GM23338 (cell line): ENCODE measurements at regions not wholly inside any gene's neighbourhood (a gene's known extent, or its start where the extent isn't known, plus 50 kb on each side); places are given as distances from the start of the nearest gene placed in this dataset.

ENCODE experiments used
- ATAC-seq: fragments of 200-7000 bp; cut with Tn5 transposase; 3 replicates; pipeline ENCODE4 v1.9.1; 2020
- DNase-seq: peaks from one replicate; pipeline ENCODE4 v3.0.0-alpha.2; 2015; ENCODE audit warnings: low spot score
- H2AFZ ChIP-seq: fragments of 200-600 bp; sonication (generic); 2 replicates; pipeline ENCODE4 v1.8.0; 2016; ENCODE audit warnings: antibody characterized with exemption, mild to moderate bottlenecking, moderate library complexity
- H3F3A ChIP-seq: fragments of 200-600 bp; sonication (generic); replicated peaks from 2 replicates; pipeline ENCODE4 v1.8.0; 2017; ENCODE audit warnings: antibody characterized with exemption, mixed run types, low read depth
- H3K27ac ChIP-seq: fragments of 200-600 bp; sonication (generic); 2 replicates; pipeline ENCODE4 v1.6.1; 2016; ENCODE audit warnings: low read depth
- H3K27me3 ChIP-seq: fragments of 200-600 bp; sonication (generic); 2 replicates; pipeline ENCODE4 v1.8.0; 2016; ENCODE audit warnings: mild to moderate bottlenecking, mixed run types, moderate library complexity; ENCODE audit not compliant: insufficient read depth
- H3K36me3 ChIP-seq: fragments of 200-600 bp; sonication (generic); 2 replicates; pipeline ENCODE4 v1.8.0; 2016; ENCODE audit warnings: mild to moderate bottlenecking; ENCODE audit not compliant: insufficient read depth
- H3K4me1 ChIP-seq: fragments of 200-600 bp; sonication (generic); 2 replicates; pipeline ENCODE4 v1.8.0; 2016; ENCODE audit warnings: mild to moderate bottlenecking, moderate library complexity; ENCODE audit not compliant: insufficient read depth
- H3K4me2 ChIP-seq: fragments of 200-600 bp; sonication (generic); 2 replicates; pipeline ENCODE4 v1.7.1; 2017; ENCODE audit warnings: mixed run types
- H3K4me3 ChIP-seq: fragments of 200-600 bp; sonication (generic); 2 replicates; pipeline ENCODE4 v1.6.1; 2016; ENCODE audit warnings: mixed run types
- H3K79me2 ChIP-seq: fragments of 200-600 bp; sonication (generic); replicated peaks from 2 replicates; pipeline ENCODE4 v1.8.0; 2017; ENCODE audit warnings: mild to moderate bottlenecking; ENCODE audit not compliant: insufficient read depth
- H3K9me2 ChIP-seq: fragments of 200-600 bp; sonication (generic); 2 replicates; pipeline ENCODE4 v1.8.0; 2017; ENCODE audit not compliant: insufficient read depth
- H4K20me1 ChIP-seq: fragments of 200-600 bp; sonication (generic); replicated peaks from 2 replicates; pipeline ENCODE4 v1.8.0; 2017; ENCODE audit warnings: mild to moderate bottlenecking; ENCODE audit not compliant: insufficient read depth
- H3K27ac Mint-ChIP-seq: 2 replicates; pipeline ENCODE4 v1.8.0; 2020; ENCODE audit warnings: inconsistent platforms, mild to moderate bottlenecking, moderate library complexity, mixed read lengths
- H3K27me3 Mint-ChIP-seq: 3 replicates; pipeline ENCODE4 v1.8.0; 2022; ENCODE audit warnings: low read depth, mild to moderate bottlenecking, moderate library complexity, mixed read lengths, inconsistent platforms; ENCODE audit not compliant: insufficient read depth, poor library complexity
- H3K36me3 Mint-ChIP-seq: 3 replicates; pipeline ENCODE4 v1.8.0; 2021; ENCODE audit warnings: low read depth, mild to moderate bottlenecking, inconsistent platforms, moderate library complexity, mixed read lengths
- H3K4me1 Mint-ChIP-seq: 3 replicates; pipeline ENCODE4 v1.8.0; 2020; ENCODE audit warnings: mild to moderate bottlenecking, inconsistent platforms, mixed read lengths
- H3K4me3 Mint-ChIP-seq: 3 replicates; pipeline ENCODE4 v1.8.0; 2021; ENCODE audit warnings: moderate library complexity, mild to moderate bottlenecking, inconsistent platforms, mixed read lengths
- H3K9me3 Mint-ChIP-seq: 3 replicates; pipeline ENCODE4 v1.8.0; 2020; ENCODE audit warnings: moderate library complexity, mild to moderate bottlenecking, inconsistent platforms, mixed read lengths
- CREB1 ChIP-seq: fragments of 250-450 bp; sonication (Bioruptor Pico); IDR thresholded peaks from 2 replicates; pipeline ENCODE4 v1.5.0; 2020; ENCODE audit warnings: low read depth, mild to moderate bottlenecking, moderate library complexity
- EZH2 ChIP-seq: fragments of 200-600 bp; sonication (generic); IDR thresholded peaks from one replicate; pipeline ENCODE4 v1.8.0; 2017; ENCODE audit warnings: antibody characterized with exemption, mild to moderate bottlenecking, low read depth; ENCODE audit not compliant: unreplicated experiment
- EZH2phosphoT487 ChIP-seq: fragments of 200-600 bp; sonication (generic); IDR thresholded peaks from one replicate; pipeline ENCODE4 v1.8.1; 2018; ENCODE audit warnings: antibody characterized with exemption; ENCODE audit not compliant: unreplicated experiment
- JUNB ChIP-seq: IDR thresholded peaks from one replicate; pipeline ENCODE4 v1.6.1; 2016; ENCODE audit warnings: antibody characterized with exemption; ENCODE audit not compliant: unreplicated experiment
- NANOG ChIP-seq: IDR thresholded peaks from 2 replicates; pipeline ENCODE4 v1.6.1; 2016; ENCODE audit warnings: antibody characterized with exemption, borderline replicate concordance
- POLR2AphosphoS5 ChIP-seq: IDR thresholded peaks from 2 replicates; pipeline ENCODE4 v1.6.1; 2016; ENCODE audit warnings: antibody characterized with exemption, low read depth
- STAT1 ChIP-seq: IDR thresholded peaks from one replicate; pipeline ENCODE4 v1.6.1; 2016; ENCODE audit warnings: antibody characterized with exemption; ENCODE audit not compliant: unreplicated experiment
- ZNF114 ChIP-seq: fragments of 250-450 bp; sonication (Bioruptor Pico); IDR thresholded peaks from 2 replicates; pipeline ENCODE4 v1.5.0; 2020; ENCODE audit warnings: mild to moderate bottlenecking, moderate library complexity
- ZNF331 ChIP-seq: fragments of 250-450 bp; sonication (Bioruptor Pico); IDR thresholded peaks from 2 replicates; pipeline ENCODE4 v1.5.0; 2020; ENCODE audit warnings: low read depth, mild to moderate bottlenecking, moderate library complexity
- TF ChIP-seq, protein P1 (sequence below), 2 experiments: fragments of 200-600 bp in 1 of 2; sonication (generic) in 1 of 2; conservative IDR thresholded peaks; 2 replicates each; pipeline versions ENCODE4 v1.5.1 to v1.6.1; 2016 to 2017; ENCODE audit warnings: antibody characterized with exemption in 2 of 2, low read depth in 2 of 2, mild to moderate bottlenecking in 2 of 2, moderate library complexity in 1 of 2
- TF ChIP-seq, protein P2 (sequence below): IDR thresholded peaks from one replicate; pipeline ENCODE4 v1.6.1; 2018; ENCODE audit warnings: antibody characterized with exemption; ENCODE audit not compliant: unreplicated experiment
- TF ChIP-seq, protein P3 (sequence below): fragments of 250-450 bp; sonication (Bioruptor Pico); IDR thresholded peaks from 2 replicates; pipeline ENCODE4 v1.5.0; 2020; ENCODE audit warnings: mild to moderate bottlenecking, moderate library complexity
- TF ChIP-seq, protein P4 (sequence below): IDR thresholded peaks from 2 replicates; pipeline ENCODE4 v1.6.1; 2016; ENCODE audit warnings: antibody characterized with exemption

DNA sequence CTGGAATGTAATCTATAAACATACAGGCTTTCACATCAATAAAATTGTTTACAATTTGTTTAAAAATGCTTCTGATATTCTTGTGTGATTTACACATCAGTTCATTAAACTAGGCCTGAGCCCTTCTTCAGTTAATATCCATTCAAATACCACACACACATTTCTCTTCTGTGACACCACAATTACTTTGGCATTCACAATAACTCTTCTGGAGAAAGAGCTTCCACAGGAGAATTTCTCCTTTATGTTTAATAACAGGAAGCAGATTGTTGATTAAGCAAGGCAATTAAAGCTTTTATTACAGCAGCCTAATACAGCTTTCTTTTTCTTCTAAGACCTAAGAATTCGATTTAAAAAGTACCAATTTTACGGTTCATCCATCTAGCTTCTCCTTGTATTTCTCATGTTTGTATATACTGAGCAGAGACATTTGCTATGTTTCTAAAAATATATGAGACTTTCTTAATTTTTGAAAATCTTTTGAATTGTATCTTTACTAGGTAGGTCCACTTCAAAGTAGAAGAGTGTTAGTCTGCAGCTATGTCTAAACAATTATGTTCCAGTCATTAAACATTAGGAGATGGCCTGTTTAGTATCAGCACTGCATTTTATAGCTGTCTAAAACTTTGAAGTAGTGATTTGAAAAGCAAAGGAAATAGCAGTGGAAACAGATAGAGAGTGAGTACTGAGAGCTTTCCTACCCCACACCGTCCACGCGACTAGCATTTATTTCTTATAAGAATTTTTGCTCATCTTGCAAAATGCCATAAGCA is 511.1 kb upstream of the UBE2E2 start:
- H3K4me1 ChIP-seq: peaks cover 12% of the 10 kb centered on the region
- H3K79me2 ChIP-seq: no peaks in the 10 kb centered on the region
- H3K4me1 Mint-ChIP-seq: peaks cover 4% of the 10 kb centered on the region; the same call in 2 of the 3 replicates
- no peaks in the 10 kb centered on the region for H3K27me3 ChIP-seq
- no peak overlapping the region for H3K4me3 Mint-ChIP-seq
- no peaks in the 10 kb centered on the region for H3K36me3 ChIP-seq
- no peak for ATAC-seq
- no peak overlapping the region for H3K4me3 ChIP-seq
- no peaks in the 10 kb centered on the region for H4K20me1 ChIP-seq
- H3K36me3 Mint-ChIP-seq: no peaks in the 10 kb centered on the region
- no peaks in the 10 kb centered on the region for H3F3A ChIP-seq
- H2AFZ ChIP-seq: no peak overlapping the region
- no peak overlapping the region for H3K27ac ChIP-seq
- DNase-seq: peak; percentile 2
- no peak overlapping the region for H3K4me2 ChIP-seq
- H3K9me3 Mint-ChIP-seq: no peaks in the 10 kb centered on the region
- H3K27me3 Mint-ChIP-seq: no peaks in the 10 kb centered on the region
- TF ChIP-seq, protein P1, sequence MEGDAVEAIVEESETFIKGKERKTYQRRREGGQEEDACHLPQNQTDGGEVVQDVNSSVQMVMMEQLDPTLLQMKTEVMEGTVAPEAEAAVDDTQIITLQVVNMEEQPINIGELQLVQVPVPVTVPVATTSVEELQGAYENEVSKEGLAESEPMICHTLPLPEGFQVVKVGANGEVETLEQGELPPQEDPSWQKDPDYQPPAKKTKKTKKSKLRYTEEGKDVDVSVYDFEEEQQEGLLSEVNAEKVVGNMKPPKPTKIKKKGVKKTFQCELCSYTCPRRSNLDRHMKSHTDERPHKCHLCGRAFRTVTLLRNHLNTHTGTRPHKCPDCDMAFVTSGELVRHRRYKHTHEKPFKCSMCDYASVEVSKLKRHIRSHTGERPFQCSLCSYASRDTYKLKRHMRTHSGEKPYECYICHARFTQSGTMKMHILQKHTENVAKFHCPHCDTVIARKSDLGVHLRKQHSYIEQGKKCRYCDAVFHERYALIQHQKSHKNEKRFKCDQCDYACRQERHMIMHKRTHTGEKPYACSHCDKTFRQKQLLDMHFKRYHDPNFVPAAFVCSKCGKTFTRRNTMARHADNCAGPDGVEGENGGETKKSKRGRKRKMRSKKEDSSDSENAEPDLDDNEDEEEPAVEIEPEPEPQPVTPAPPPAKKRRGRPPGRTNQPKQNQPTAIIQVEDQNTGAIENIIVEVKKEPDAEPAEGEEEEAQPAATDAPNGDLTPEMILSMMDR (conservative IDR thresholded peaks at IDR 0.05; ENCODE audit: low read depth in 2 of 2): no peak
- TF ChIP-seq NANOG (no peak), ZNF114 (CRISPR knock-in tag) (no peak), ZNF331 (no peak), POLR2AphosphoS5 (no peak), EZH2phosphoT487 (no peak), STAT1 (no peak), JUNB (no peak), EZH2 (no peak), CREB1 (CRISPR knock-in tag) (no peak)
- TF ChIP-seq, protein P2, sequence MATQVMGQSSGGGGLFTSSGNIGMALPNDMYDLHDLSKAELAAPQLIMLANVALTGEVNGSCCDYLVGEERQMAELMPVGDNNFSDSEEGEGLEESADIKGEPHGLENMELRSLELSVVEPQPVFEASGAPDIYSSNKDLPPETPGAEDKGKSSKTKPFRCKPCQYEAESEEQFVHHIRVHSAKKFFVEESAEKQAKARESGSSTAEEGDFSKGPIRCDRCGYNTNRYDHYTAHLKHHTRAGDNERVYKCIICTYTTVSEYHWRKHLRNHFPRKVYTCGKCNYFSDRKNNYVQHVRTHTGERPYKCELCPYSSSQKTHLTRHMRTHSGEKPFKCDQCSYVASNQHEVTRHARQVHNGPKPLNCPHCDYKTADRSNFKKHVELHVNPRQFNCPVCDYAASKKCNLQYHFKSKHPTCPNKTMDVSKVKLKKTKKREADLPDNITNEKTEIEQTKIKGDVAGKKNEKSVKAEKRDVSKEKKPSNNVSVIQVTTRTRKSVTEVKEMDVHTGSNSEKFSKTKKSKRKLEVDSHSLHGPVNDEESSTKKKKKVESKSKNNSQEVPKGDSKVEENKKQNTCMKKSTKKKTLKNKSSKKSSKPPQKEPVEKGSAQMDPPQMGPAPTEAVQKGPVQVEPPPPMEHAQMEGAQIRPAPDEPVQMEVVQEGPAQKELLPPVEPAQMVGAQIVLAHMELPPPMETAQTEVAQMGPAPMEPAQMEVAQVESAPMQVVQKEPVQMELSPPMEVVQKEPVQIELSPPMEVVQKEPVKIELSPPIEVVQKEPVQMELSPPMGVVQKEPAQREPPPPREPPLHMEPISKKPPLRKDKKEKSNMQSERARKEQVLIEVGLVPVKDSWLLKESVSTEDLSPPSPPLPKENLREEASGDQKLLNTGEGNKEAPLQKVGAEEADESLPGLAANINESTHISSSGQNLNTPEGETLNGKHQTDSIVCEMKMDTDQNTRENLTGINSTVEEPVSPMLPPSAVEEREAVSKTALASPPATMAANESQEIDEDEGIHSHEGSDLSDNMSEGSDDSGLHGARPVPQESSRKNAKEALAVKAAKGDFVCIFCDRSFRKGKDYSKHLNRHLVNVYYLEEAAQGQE: no peak
- TF ChIP-seq, protein P3, sequence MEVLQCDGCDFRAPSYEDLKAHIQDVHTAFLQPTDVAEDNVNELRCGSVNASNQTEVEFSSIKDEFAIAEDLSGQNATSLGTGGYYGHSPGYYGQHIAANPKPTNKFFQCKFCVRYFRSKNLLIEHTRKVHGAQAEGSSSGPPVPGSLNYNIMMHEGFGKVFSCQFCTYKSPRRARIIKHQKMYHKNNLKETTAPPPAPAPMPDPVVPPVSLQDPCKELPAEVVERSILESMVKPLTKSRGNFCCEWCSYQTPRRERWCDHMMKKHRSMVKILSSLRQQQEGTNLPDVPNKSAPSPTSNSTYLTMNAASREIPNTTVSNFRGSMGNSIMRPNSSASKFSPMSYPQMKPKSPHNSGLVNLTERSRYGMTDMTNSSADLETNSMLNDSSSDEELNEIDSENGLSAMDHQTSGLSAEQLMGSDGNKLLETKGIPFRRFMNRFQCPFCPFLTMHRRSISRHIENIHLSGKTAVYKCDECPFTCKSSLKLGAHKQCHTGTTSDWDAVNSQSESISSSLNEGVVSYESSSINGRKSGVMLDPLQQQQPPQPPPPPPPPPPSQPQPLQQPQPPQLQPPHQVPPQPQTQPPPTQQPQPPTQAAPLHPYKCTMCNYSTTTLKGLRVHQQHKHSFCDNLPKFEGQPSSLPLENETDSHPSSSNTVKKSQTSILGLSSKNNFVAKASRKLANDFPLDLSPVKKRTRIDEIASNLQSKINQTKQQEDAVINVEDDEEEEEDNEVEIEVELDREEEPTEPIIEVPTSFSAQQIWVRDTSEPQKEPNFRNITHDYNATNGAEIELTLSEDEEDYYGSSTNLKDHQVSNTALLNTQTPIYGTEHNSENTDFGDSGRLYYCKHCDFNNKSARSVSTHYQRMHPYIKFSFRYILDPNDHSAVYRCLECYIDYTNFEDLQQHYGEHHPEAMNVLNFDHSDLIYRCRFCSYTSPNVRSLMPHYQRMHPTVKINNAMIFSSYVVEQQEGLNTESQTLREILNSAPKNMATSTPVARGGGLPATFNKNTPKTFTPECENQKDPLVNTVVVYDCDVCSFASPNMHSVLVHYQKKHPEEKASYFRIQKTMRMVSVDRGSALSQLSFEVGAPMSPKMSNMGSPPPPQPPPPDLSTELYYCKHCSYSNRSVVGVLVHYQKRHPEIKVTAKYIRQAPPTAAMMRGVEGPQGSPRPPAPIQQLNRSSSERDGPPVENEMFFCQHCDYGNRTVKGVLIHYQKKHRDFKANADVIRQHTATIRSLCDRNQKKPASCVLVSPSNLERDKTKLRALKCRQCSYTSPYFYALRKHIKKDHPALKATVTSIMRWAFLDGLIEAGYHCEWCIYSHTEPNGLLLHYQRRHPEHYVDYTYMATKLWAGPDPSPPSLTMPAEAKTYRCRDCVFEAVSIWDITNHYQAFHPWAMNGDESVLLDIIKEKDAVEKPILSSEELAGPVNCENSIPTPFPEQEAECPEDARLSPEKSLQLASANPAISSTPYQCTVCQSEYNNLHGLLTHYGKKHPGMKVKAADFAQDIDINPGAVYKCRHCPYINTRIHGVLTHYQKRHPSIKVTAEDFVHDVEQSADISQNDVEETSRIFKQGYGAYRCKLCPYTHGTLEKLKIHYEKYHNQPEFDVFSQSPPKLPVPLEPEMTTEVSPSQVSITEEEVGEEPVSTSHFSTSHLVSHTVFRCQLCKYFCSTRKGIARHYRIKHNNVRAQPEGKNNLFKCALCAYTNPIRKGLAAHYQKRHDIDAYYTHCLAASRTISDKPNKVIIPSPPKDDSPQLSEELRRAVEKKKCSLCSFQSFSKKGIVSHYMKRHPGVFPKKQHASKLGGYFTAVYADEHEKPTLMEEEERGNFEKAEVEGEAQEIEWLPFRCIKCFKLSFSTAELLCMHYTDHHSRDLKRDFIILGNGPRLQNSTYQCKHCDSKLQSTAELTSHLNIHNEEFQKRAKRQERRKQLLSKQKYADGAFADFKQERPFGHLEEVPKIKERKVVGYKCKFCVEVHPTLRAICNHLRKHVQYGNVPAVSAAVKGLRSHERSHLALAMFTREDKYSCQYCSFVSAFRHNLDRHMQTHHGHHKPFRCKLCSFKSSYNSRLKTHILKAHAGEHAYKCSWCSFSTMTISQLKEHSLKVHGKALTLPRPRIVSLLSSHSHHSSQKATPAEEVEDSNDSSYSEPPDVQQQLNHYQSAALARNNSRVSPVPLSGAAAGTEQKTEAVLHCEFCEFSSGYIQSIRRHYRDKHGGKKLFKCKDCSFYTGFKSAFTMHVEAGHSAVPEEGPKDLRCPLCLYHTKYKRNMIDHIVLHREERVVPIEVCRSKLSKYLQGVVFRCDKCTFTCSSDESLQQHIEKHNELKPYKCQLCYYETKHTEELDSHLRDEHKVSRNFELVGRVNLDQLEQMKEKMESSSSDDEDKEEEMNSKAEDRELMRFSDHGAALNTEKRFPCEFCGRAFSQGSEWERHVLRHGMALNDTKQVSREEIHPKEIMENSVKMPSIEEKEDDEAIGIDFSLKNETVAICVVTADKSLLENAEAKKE (CRISPR knock-in tag): no peak
- TF ChIP-seq, protein P4, sequence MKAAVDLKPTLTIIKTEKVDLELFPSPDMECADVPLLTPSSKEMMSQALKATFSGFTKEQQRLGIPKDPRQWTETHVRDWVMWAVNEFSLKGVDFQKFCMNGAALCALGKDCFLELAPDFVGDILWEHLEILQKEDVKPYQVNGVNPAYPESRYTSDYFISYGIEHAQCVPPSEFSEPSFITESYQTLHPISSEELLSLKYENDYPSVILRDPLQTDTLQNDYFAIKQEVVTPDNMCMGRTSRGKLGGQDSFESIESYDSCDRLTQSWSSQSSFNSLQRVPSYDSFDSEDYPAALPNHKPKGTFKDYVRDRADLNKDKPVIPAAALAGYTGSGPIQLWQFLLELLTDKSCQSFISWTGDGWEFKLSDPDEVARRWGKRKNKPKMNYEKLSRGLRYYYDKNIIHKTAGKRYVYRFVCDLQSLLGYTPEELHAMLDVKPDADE: no peak
- peak overlapping the region; percentile 68; the same call in 1 of the 2 replicates for H3K27ac Mint-ChIP-seq
- H3K9me2 ChIP-seq: no peaks in the 10 kb centered on the region
